H9 (cell line): ENCODE measurements at regions not wholly inside any gene's neighbourhood (a gene's known extent, or its start where the extent isn't known, plus 50 kb on each side); places are given as distances from the start of the nearest gene placed in this dataset.

ENCODE experiments used
- DNase-seq: peaks from one replicate; pipeline ENCODE4 v3.0.0-alpha.2; 2017
- H2AFZ ChIP-seq: one replicate; pipeline ENCODE4 v1.6.1; 2013; ENCODE audit warnings: mild to moderate bottlenecking, low read length, control low read depth, moderate library complexity
- H2AK5ac ChIP-seq: 2 replicates; pipeline ENCODE4 v1.6.1; 2013; ENCODE audit warnings: low read length, control low read depth, mixed read lengths; ENCODE audit not compliant: insufficient read length
- H2BK120ac ChIP-seq: one replicate; pipeline ENCODE4 v1.6.1; 2013; ENCODE audit warnings: low read depth, mild to moderate bottlenecking, low read length, control low read depth, inconsistent platforms; ENCODE audit not compliant: poor library complexity, severe bottlenecking
- H2BK12ac ChIP-seq: 2 replicates; pipeline ENCODE4 v1.6.1; 2013; ENCODE audit warnings: low read length, control low read depth, mixed read lengths, low read depth; ENCODE audit not compliant: insufficient read length
- H2BK15ac ChIP-seq: 2 replicates; pipeline ENCODE4 v1.6.1; 2013; ENCODE audit warnings: low read depth, low read length, control low read depth
- H2BK20ac ChIP-seq: one replicate; pipeline ENCODE4 v1.6.1; 2013; ENCODE audit warnings: low read depth, mild to moderate bottlenecking, low read length, control low read depth, inconsistent platforms; ENCODE audit not compliant: poor library complexity, severe bottlenecking
- H2BK5ac ChIP-seq: 2 replicates; pipeline ENCODE4 v1.6.1; 2013; ENCODE audit warnings: low read length, control low read depth, mixed read lengths; ENCODE audit not compliant: insufficient read length
- H3K14ac ChIP-seq: 2 replicates; pipeline ENCODE4 v1.6.1; 2013; ENCODE audit warnings: low read length, control low read depth; ENCODE audit not compliant: insufficient read depth
- H3K18ac ChIP-seq: 2 replicates; pipeline ENCODE4 v1.6.1; 2013; ENCODE audit warnings: low read depth, mild to moderate bottlenecking, mixed read lengths, low read length, control low read depth; ENCODE audit not compliant: insufficient read length
- H3K23ac ChIP-seq: 2 replicates; pipeline ENCODE4 v1.6.1; 2013; ENCODE audit warnings: low read length, control low read depth, mixed read lengths, low read depth; ENCODE audit not compliant: insufficient read length
- H3K23me2 ChIP-seq: 2 replicates; pipeline ENCODE4 v1.6.1; 2013; ENCODE audit warnings: low read depth, mild to moderate bottlenecking, mixed read lengths, low read length, control low read depth; ENCODE audit not compliant: insufficient read length, poor library complexity, severe bottlenecking
- H3K27ac ChIP-seq: 2 replicates; pipeline ENCODE4 v1.5.1; 2013; ENCODE audit warnings: low read length, control low read depth, mixed read lengths, low read depth; ENCODE audit not compliant: insufficient read length
- H3K27me3 ChIP-seq: 2 replicates; pipeline ENCODE4 v1.6.1; 2013; ENCODE audit warnings: low read length, control low read depth, inconsistent platforms; ENCODE audit not compliant: insufficient read depth
- H3K4ac ChIP-seq: 2 replicates; pipeline ENCODE4 v1.6.1; 2013; ENCODE audit warnings: low read depth, mild to moderate bottlenecking, control low read depth, inconsistent platforms, low read length, moderate library complexity
- H3K4me1 ChIP-seq: 2 replicates; pipeline ENCODE4 v1.6.1; 2013; ENCODE audit warnings: low read length, control low read depth, inconsistent platforms; ENCODE audit not compliant: insufficient read depth
- H3K4me2 ChIP-seq: 2 replicates; pipeline ENCODE4 v1.6.1; 2013; ENCODE audit warnings: low read length, control low read depth, mixed read lengths; ENCODE audit not compliant: insufficient read length, insufficient read depth
- H3K56ac ChIP-seq: 2 replicates; pipeline ENCODE4 v1.6.1; 2013; ENCODE audit warnings: low read depth, mild to moderate bottlenecking, mixed read lengths, low read length, control low read depth; ENCODE audit not compliant: insufficient read length
- H3K79me1 ChIP-seq: 2 replicates; pipeline ENCODE4 v1.6.1; 2013; ENCODE audit warnings: low read depth, mild to moderate bottlenecking, moderate library complexity, low read length, control low read depth, inconsistent platforms; ENCODE audit not compliant: insufficient read depth, poor library complexity, severe bottlenecking
- H3K79me2 ChIP-seq: 2 replicates; pipeline ENCODE4 v1.6.1; 2013; ENCODE audit warnings: low read length, control low read depth, inconsistent platforms; ENCODE audit not compliant: insufficient read depth
- H3K9ac ChIP-seq: 2 replicates; pipeline ENCODE4 v1.6.1; 2013; ENCODE audit warnings: low read length, control low read depth, mixed read lengths; ENCODE audit not compliant: insufficient read length; ENCODE audit errors: extremely low read depth
- H3K9me3 ChIP-seq: one replicate; pipeline ENCODE4 v1.6.1; 2013; ENCODE audit warnings: low read depth, low read length, inconsistent platforms; ENCODE audit not compliant: control insufficient read depth
- H3T11ph ChIP-seq: one replicate; pipeline ENCODE4 v1.6.1; 2013; ENCODE audit warnings: mild to moderate bottlenecking, low read length, control low read depth, inconsistent platforms
- H4K20me1 ChIP-seq: one replicate; pipeline ENCODE4 v1.6.1; 2013; ENCODE audit not compliant: control insufficient read depth, insufficient read length, insufficient read depth
- H4K5ac ChIP-seq: 2 replicates; pipeline ENCODE4 v1.6.1; 2013; ENCODE audit warnings: low read depth, mild to moderate bottlenecking, mixed read lengths, low read length, control low read depth; ENCODE audit not compliant: insufficient read length
- H4K8ac ChIP-seq: replicated peaks from 2 replicates; pipeline ENCODE4 v1.6.1; 2013; ENCODE audit warnings: low read length, control low read depth, mixed read lengths, low read depth; ENCODE audit not compliant: insufficient read length
- H4K91ac ChIP-seq: 2 replicates; pipeline ENCODE4 v1.6.1; 2013; ENCODE audit warnings: low read depth, mild to moderate bottlenecking, moderate library complexity, mixed read lengths, low read length, control low read depth; ENCODE audit not compliant: insufficient read length
- H3K27ac Mint-ChIP-seq, 3 experiments: 2 replicates in 2 of 3; 3 replicates in 1 of 3; pipeline ENCODE4 v1.8.0; 2020 to 2021; ENCODE audit warnings: mixed read lengths in 3 of 3, mild to moderate bottlenecking in 1 of 3, moderate library complexity in 1 of 3
- H3K27me3 Mint-ChIP-seq: 2 replicates; pipeline ENCODE4 v1.8.0; 2021; ENCODE audit warnings: low read depth, mild to moderate bottlenecking, moderate library complexity, mixed read lengths
- H3K36me3 Mint-ChIP-seq, 3 experiments: 2 replicates in 2 of 3; 3 replicates in 1 of 3; pipeline ENCODE4 v1.8.0; 2020 to 2021; ENCODE audit warnings: low read depth in 3 of 3, mixed read lengths in 3 of 3; ENCODE audit not compliant: insufficient read depth in 1 of 3
- H3K4me1 Mint-ChIP-seq, 2 experiments: 2 replicates each; pipeline ENCODE4 v1.8.0; 2020; ENCODE audit warnings: mixed read lengths in 2 of 2
- H3K4me3 Mint-ChIP-seq, 2 experiments: 2 replicates in 1 of 2; 3 replicates in 1 of 2; pipeline ENCODE4 v1.8.0; 2020 to 2021; ENCODE audit warnings: mild to moderate bottlenecking in 2 of 2, mixed read lengths in 2 of 2, moderate library complexity in 1 of 2
- H3K9me3 Mint-ChIP-seq, 2 experiments: 2 replicates in 1 of 2; 3 replicates in 1 of 2; pipeline ENCODE4 v1.8.0; 2020; ENCODE audit warnings: mild to moderate bottlenecking in 2 of 2, mixed read lengths in 2 of 2, moderate library complexity in 1 of 2
- WGBS: extraction: QIAGEN DNeasy Blood & Tissue Kit; methylation state at CpG from one replicate; pipeline ENCODE4 v1.1.7; 2013; ENCODE audit warnings: missing lambda C conversion rate, low lambda C conversion rate, mixed read lengths; ENCODE audit not compliant: insufficient read length; ENCODE audit errors: extremely low coverage; 5-methylcytosine and 5-hydroxymethylcytosine counted together
- TF ChIP-seq, protein P1 (sequence below): fragments of 200-600 bp; sonication (generic); conservative IDR thresholded peaks from 3 replicates; pipeline ENCODE4 v1.8.0; 2021; ENCODE audit warnings: antibody characterized with exemption, mild to moderate bottlenecking

DNA sequence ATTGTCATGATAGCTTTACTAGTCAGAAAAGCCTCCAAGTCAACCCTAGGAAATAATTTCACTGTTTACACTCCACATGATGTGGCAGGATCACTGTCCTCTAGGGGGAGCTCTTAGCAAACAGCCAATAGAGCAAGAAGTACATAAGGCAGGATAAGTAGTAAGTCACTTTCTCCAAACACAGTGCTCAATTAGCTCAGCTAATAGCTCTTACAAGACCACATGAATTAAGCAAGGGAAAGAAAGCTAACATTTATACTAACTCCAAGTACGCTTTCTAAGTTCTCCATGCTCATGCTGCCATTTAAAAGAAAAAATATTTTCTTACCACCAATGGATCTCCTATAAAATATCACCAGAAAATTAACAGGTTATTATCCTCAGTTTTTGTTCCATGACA is 66.9 kb upstream of the LRIF1 start:
- Histone ChIP-seq H4K91ac (no peak overlapping the region), H3K14ac (no peak overlapping the region), H3K79me1 (no peaks in the 10 kb centered on the region), H2AFZ (no peak overlapping the region), H3K56ac (no peak overlapping the region), H3K4me1 (no peaks in the 10 kb centered on the region), H3K27me3 (no peaks in the 10 kb centered on the region), H3T11ph (no peak overlapping the region), H4K8ac (no peak overlapping the region), H2BK20ac (no peak overlapping the region), H2BK12ac (no peak overlapping the region), H2BK5ac (no peak overlapping the region), H3K79me2 (no peaks in the 10 kb centered on the region), H4K5ac (no peak overlapping the region), H3K9ac (no peak overlapping the region), H2BK120ac (no peak overlapping the region), H3K18ac (no peak overlapping the region), H3K4ac (no peak overlapping the region), H3K27ac (no peak overlapping the region), H3K4me2 (no peak overlapping the region), H4K20me1 (no peaks in the 10 kb centered on the region), H3K23me2 (no peaks in the 10 kb centered on the region), H2AK5ac (no peak overlapping the region), H3K23ac (no peak overlapping the region), H2BK15ac (no peak overlapping the region), H3K9me3 (no peaks in the 10 kb centered on the region)
- Mint-ChIP-seq H3K27me3 (no peaks in the 10 kb centered on the region), H3K27ac (no peak overlapping the region), H3K4me1 (peaks cover 0 to 2% of the 10 kb centered on the region in 2 experiments; a peak in 1 of 4 replicates), H3K4me3 (no peak overlapping the region), H3K9me3 (peaks cover 28 to 31% of the 10 kb centered on the region in 2 experiments), H3K36me3 (no peaks in the 10 kb centered on the region)
- TF ChIP-seq, protein P1, sequence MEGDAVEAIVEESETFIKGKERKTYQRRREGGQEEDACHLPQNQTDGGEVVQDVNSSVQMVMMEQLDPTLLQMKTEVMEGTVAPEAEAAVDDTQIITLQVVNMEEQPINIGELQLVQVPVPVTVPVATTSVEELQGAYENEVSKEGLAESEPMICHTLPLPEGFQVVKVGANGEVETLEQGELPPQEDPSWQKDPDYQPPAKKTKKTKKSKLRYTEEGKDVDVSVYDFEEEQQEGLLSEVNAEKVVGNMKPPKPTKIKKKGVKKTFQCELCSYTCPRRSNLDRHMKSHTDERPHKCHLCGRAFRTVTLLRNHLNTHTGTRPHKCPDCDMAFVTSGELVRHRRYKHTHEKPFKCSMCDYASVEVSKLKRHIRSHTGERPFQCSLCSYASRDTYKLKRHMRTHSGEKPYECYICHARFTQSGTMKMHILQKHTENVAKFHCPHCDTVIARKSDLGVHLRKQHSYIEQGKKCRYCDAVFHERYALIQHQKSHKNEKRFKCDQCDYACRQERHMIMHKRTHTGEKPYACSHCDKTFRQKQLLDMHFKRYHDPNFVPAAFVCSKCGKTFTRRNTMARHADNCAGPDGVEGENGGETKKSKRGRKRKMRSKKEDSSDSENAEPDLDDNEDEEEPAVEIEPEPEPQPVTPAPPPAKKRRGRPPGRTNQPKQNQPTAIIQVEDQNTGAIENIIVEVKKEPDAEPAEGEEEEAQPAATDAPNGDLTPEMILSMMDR, result peak; percentile 86
- no CpG with 5 or more reads among the region's 1 CpG for WGBS
- DNase-seq, result peak; percentile 59
